ENCODE measurements at regions not wholly inside any gene's neighbourhood (a gene's known extent, or its start where the extent isn't known, plus 50 kb on each side); places are given as distances from the start of the nearest gene placed in this dataset.

DNA sequence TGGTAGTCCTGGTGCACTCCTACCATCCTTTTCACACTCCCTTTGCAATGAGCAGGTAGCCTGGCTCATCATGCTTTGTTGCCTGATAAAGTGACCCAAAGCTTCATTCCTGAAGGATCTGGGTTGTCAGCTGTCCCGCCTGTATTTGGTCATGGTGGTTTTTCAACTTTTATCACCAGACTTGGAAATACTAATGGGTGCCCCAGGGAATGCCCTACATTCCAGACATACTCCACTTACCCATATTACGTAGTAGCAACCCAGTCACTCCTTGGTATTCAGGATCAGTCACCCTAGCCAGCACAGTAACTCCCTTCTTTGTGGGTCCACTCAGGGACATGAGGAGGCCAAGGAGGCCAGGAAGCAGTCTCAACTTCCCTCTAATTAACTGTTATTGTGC lies 199.2 kb downstream of the MAFB start:
- H3K4me3 ChIP-seq (ENCODE audit: low read depth in 1 of 5, low read length in 5 of 5), result no peak overlapping the region
- H3K4me1 ChIP-seq (ENCODE audit: control insufficient read depth in 5 of 5, insufficient read depth in 5 of 5, low read length in 5 of 5), result peaks cover 0 to 19% (median 13%) of the 10 kb centered on the region in 5 donors
- H3K9ac ChIP-seq (ENCODE audit: low read length in 5 of 5), result no peak overlapping the region
- no peaks in the 10 kb centered on the region for H3K27me3 ChIP-seq (ENCODE audit: control insufficient read depth in 5 of 5, insufficient read depth in 4 of 5, low read length in 5 of 5)
- peaks cover 0 to 4% (median 0%) of the 10 kb centered on the region in 5 donors for H3K9me3 ChIP-seq (ENCODE audit: control insufficient read depth in 5 of 5, low read length in 5 of 5)
- H3K36me3 ChIP-seq (ENCODE audit: control insufficient read depth in 5 of 5, insufficient read depth in 5 of 5, low read length in 5 of 5), result no peaks in the 10 kb centered on the region
- no peak overlapping the region for H3K27ac ChIP-seq (ENCODE audit: low read depth, low read length)

DNA sequence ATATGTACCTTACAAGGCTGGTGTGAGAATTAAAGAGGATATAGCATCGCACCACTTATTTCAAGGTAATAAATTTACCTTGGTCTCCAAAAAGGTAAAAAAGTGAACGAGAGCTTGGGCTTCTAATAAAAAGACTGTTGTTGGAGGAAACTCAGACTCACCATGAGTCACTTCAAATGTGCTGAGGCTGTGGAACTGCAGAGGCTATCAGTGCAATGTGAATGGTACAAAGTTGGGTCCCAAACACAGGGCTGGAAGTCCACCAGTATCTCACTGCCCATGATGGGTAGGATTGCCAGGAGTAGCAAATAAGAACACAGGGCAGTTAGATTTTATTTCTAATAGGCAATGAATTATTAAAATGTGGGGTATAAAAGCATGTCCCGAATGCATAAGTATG lies 200.6 kb downstream of the MAFB start:
- H3K27me3 ChIP-seq (ENCODE audit: control insufficient read depth in 5 of 5, insufficient read depth in 4 of 5, low read length in 5 of 5), result no peaks in the 10 kb centered on the region
- no peak overlapping the region for H3K9ac ChIP-seq (ENCODE audit: low read length in 5 of 5)
- H3K36me3 ChIP-seq (ENCODE audit: control insufficient read depth in 5 of 5, insufficient read depth in 5 of 5, low read length in 5 of 5), result no peaks in the 10 kb centered on the region
- H3K27ac ChIP-seq (ENCODE audit: low read depth, low read length), result no peak overlapping the region
- H3K4me3 ChIP-seq (ENCODE audit: low read depth in 1 of 5, low read length in 5 of 5), result no peak overlapping the region
- peaks cover 0 to 12% (median 7%) of the 10 kb centered on the region in 5 donors for H3K4me1 ChIP-seq (ENCODE audit: control insufficient read depth in 5 of 5, insufficient read depth in 5 of 5, low read length in 5 of 5)
- H3K9me3 ChIP-seq (ENCODE audit: control insufficient read depth in 5 of 5, low read length in 5 of 5), result peaks cover 0 to 4% (median 0%) of the 10 kb centered on the region in 5 donors

DNA sequence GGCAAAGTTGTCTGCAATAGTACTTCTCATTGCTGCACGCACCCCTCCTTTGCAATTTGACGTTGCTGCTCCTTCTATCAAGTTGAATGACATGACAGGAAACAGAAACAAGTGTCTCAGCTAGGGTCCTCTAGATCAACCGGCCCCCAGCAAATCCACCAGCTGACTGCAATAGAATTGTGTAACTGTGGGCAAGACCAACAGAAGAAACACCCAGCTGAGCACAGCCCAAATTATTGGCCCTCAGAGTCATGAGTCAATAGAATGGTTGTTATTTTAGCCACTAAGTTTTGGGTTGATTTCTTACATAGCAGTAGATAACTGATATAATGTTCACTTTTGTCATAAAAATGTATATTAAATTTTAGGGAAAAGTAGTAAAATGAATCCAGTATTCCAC lies 202.7 kb downstream of the MAFB start:
- H3K9me3 ChIP-seq (ENCODE audit: control insufficient read depth in 5 of 5, low read length in 5 of 5), result peaks cover 0 to 4% (median 0%) of the 10 kb centered on the region in 5 donors
- no peaks in the 10 kb centered on the region for H3K36me3 ChIP-seq (ENCODE audit: control insufficient read depth in 5 of 5, insufficient read depth in 5 of 5, low read length in 5 of 5)
- H3K27ac ChIP-seq (ENCODE audit: low read depth, low read length), result no peak overlapping the region
- H3K9ac ChIP-seq (ENCODE audit: low read length in 5 of 5), result no peak overlapping the region
- peaks cover 0 to 8% (median 4%) of the 10 kb centered on the region in 5 donors for H3K4me1 ChIP-seq (ENCODE audit: control insufficient read depth in 5 of 5, insufficient read depth in 5 of 5, low read length in 5 of 5)
- no peaks in the 10 kb centered on the region for H3K27me3 ChIP-seq (ENCODE audit: control insufficient read depth in 5 of 5, insufficient read depth in 4 of 5, low read length in 5 of 5)
- H3K4me3 ChIP-seq (ENCODE audit: low read depth in 1 of 5, low read length in 5 of 5), result no peak overlapping the region

DNA sequence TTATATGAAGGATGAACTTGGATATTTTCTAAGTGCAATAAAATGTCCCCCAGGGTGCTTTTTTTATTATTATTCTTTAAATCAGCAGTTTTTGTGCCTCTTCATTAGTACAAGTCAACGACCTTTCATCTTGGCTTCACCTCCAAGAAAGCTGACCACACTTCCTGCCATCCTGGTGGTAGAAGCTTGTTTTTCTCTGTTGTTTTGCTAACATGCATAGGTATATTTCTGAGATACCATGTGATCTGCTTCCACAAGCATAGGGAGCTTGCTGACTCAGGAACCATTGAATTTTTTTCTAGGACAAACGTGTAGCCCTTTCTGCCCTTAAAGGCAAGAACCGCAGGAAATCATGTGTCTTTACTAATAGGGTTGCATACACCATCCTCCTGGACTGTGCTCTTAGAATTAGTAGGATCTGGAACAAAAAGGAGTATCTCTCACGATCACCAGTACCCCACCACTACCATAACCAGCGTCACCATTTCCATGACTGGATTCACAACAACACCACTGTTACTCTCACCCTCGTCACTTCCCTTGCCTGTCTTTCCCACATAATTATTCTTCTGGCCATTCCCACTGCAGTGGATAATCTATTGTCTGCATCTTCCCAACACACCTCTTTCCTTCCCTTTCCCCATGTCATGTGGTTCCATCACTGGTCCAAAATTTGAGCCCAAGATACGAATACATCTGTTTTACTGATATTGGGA lies 207.1 kb downstream of the MAFB start:
- Histone ChIP-seq H3K4me1 (ENCODE audit: control insufficient read depth in 5 of 5, insufficient read depth in 5 of 5, low read length in 5 of 5) (peaks cover 0 to 10% (median 0%) of the 10 kb centered on the region in 5 donors), H3K27me3 (ENCODE audit: control insufficient read depth in 5 of 5, insufficient read depth in 4 of 5, low read length in 5 of 5) (no peaks in the 10 kb centered on the region), H3K9ac (ENCODE audit: low read length in 5 of 5) (no peak overlapping the region), H3K27ac (ENCODE audit: low read depth, low read length) (no peak overlapping the region), H3K4me3 (ENCODE audit: low read depth in 1 of 5, low read length in 5 of 5) (no peak overlapping the region), H3K36me3 (ENCODE audit: control insufficient read depth in 5 of 5, insufficient read depth in 5 of 5, low read length in 5 of 5) (no peaks in the 10 kb centered on the region), H3K9me3 (ENCODE audit: control insufficient read depth in 5 of 5, low read length in 5 of 5) (peaks cover 0 to 4% (median 0%) of the 10 kb centered on the region in 5 donors)

DNA sequence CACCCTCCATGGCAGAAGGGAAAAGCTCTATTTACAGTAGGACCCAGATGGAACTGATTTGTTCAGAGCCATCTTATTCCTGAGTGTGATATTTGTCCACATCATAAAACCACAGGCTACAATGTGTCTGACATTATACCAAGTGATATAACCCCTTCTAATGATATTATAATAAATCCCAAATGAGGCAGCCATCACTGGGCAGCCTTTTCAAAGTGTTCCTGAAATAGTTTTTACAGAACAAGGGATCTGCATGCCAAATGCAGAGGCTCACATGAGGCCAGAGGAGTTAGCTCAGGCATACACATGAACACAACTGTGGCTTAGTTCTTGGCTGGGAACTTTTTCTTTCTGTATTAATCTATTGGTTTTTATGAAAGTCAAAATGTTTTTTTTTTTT lies 207.7 kb downstream of the MAFB start:
- Histone ChIP-seq H3K4me1 (ENCODE audit: control insufficient read depth in 5 of 5, insufficient read depth in 5 of 5, low read length in 5 of 5) (peaks cover 0 to 10% (median 0%) of the 10 kb centered on the region in 5 donors), H3K27ac (ENCODE audit: low read depth, low read length) (no peak overlapping the region), H3K27me3 (ENCODE audit: control insufficient read depth in 5 of 5, insufficient read depth in 4 of 5, low read length in 5 of 5) (no peaks in the 10 kb centered on the region), H3K36me3 (ENCODE audit: control insufficient read depth in 5 of 5, insufficient read depth in 5 of 5, low read length in 5 of 5) (no peaks in the 10 kb centered on the region), H3K4me3 (ENCODE audit: low read depth in 1 of 5, low read length in 5 of 5) (no peak overlapping the region), H3K9ac (ENCODE audit: low read length in 5 of 5) (no peak overlapping the region), H3K9me3 (ENCODE audit: control insufficient read depth in 5 of 5, low read length in 5 of 5) (peaks cover 0 to 3% (median 0%) of the 10 kb centered on the region in 5 donors)

DNA sequence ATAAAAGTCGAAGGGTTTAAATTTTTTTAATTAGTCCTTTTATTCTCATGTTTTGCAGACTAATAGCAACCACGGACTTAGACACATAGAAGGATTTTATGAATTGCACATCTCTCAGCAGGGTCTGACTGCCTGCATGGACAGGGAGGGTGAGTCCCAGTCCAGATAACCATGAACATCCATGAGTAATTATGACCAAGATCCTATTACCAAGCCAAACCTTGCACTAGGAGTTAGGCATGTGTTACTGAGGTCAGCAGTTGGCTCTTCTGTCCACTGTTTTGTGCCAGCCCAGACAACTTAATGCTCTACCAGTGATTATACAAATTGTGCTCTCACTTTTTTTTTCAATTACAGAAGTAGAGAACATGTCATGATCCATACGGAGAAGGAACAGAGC lies 211.2 kb downstream of the MAFB start:
- no peak overlapping the region for H3K9ac ChIP-seq (ENCODE audit: low read length in 5 of 5)
- H3K9me3 ChIP-seq (ENCODE audit: control insufficient read depth in 5 of 5, low read length in 5 of 5), result no peaks in the 10 kb centered on the region
- H3K36me3 ChIP-seq (ENCODE audit: control insufficient read depth in 5 of 5, insufficient read depth in 5 of 5, low read length in 5 of 5), result no peaks in the 10 kb centered on the region
- no peaks in the 10 kb centered on the region for H3K27me3 ChIP-seq (ENCODE audit: control insufficient read depth in 5 of 5, insufficient read depth in 4 of 5, low read length in 5 of 5)
- H3K4me1 ChIP-seq (ENCODE audit: control insufficient read depth in 5 of 5, insufficient read depth in 5 of 5, low read length in 5 of 5), result peaks cover 0 to 10% (median 0%) of the 10 kb centered on the region in 5 donors
- no peak overlapping the region for H3K4me3 ChIP-seq (ENCODE audit: low read depth in 1 of 5, low read length in 5 of 5)
- no peak overlapping the region for H3K27ac ChIP-seq (ENCODE audit: low read depth, low read length)

DNA sequence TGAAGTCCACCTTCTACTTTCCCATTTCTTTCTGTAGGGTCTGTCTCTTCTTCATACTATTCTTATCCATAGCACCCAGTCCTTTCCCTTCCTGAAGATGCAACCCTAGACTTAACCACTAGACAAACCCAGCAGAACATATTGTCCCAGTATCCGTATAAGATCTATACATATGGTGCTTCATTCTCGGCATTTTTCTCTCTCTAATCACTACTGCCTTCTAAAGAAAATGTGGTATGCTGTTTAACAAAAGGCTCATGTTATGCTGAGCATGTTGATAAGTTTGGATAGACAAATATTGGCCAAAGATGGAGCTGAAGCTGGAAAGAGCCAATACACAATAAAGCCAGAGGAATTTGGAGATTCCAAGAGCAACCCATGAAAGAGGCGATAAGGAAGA lies 212.6 kb downstream of the MAFB start:
- Histone ChIP-seq H3K36me3 (ENCODE audit: control insufficient read depth in 5 of 5, insufficient read depth in 5 of 5, low read length in 5 of 5) (no peaks in the 10 kb centered on the region), H3K9me3 (ENCODE audit: control insufficient read depth in 5 of 5, low read length in 5 of 5) (no peaks in the 10 kb centered on the region), H3K4me1 (ENCODE audit: control insufficient read depth in 5 of 5, insufficient read depth in 5 of 5, low read length in 5 of 5) (peaks cover 0 to 7% (median under 1%) of the 10 kb centered on the region in 5 donors), H3K27me3 (ENCODE audit: control insufficient read depth in 5 of 5, insufficient read depth in 4 of 5, low read length in 5 of 5) (no peaks in the 10 kb centered on the region), H3K4me3 (ENCODE audit: low read depth in 1 of 5, low read length in 5 of 5) (no peak overlapping the region), H3K27ac (ENCODE audit: low read depth, low read length) (no peak overlapping the region), H3K9ac (ENCODE audit: low read length in 5 of 5) (no peak overlapping the region)

DNA sequence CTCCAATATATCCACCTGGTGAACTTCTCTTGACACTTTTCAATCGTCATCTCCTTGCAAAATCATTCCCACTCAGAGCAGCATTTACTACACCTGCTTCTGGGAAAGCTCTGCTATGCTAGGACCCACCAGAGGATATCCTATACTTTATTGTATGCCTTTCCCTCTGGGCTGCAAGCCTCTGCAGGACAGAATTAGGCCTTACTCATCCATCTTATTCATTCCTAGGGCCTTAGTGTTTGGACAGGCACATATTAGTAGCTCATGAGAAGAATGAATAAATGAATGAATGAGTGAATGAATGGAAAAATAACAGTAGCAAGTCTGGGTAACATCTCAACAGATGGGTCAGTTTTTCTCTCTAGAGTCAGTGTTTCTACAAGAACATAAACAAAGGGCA lies 216.1 kb downstream of the MAFB start:
- no peak overlapping the region for H3K9ac ChIP-seq (ENCODE audit: low read length in 5 of 5)
- H3K9me3 ChIP-seq (ENCODE audit: control insufficient read depth in 5 of 5, low read length in 5 of 5), result no peaks in the 10 kb centered on the region
- H3K27me3 ChIP-seq (ENCODE audit: control insufficient read depth in 5 of 5, insufficient read depth in 4 of 5, low read length in 5 of 5), result no peaks in the 10 kb centered on the region
- H3K27ac ChIP-seq (ENCODE audit: low read depth, low read length), result no peak overlapping the region
- H3K4me3 ChIP-seq (ENCODE audit: low read depth in 1 of 5, low read length in 5 of 5), result no peak overlapping the region
- no peaks in the 10 kb centered on the region for H3K36me3 ChIP-seq (ENCODE audit: control insufficient read depth in 5 of 5, insufficient read depth in 5 of 5, low read length in 5 of 5)
- peaks cover 0 to 19% (median 17%) of the 10 kb centered on the region in 5 donors for H3K4me1 ChIP-seq (ENCODE audit: control insufficient read depth in 5 of 5, insufficient read depth in 5 of 5, low read length in 5 of 5)

DNA sequence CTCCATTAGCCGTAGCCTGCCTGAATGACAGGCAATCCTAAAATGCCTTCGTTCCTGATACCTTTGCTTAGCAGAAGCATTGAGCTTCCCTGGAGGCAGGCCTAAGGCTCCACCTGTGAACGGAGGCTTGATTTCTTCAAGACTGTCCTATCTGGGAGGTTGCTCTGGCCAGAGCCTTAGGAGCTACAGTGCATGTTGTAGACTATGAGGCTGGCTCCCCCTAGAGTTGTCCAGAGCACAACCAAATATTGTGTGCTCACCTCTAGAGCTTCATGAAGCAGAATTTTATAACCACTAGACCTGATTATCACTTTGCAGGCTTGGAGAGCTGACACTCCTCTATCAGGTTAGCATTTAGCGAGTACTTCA lies 217.8 kb downstream of the MAFB start:
- Histone ChIP-seq H3K4me3 (ENCODE audit: low read depth in 1 of 5, low read length in 5 of 5) (no peak overlapping the region), H3K36me3 (ENCODE audit: control insufficient read depth in 5 of 5, insufficient read depth in 5 of 5, low read length in 5 of 5) (no peaks in the 10 kb centered on the region), H3K27me3 (ENCODE audit: control insufficient read depth in 5 of 5, insufficient read depth in 4 of 5, low read length in 5 of 5) (no peaks in the 10 kb centered on the region), H3K9me3 (ENCODE audit: control insufficient read depth in 5 of 5, low read length in 5 of 5) (no peaks in the 10 kb centered on the region), H3K9ac (ENCODE audit: low read length in 5 of 5) (no peak overlapping the region), H3K4me1 (ENCODE audit: control insufficient read depth in 5 of 5, insufficient read depth in 5 of 5, low read length in 5 of 5) (peaks cover 0 to 26% (median 17%) of the 10 kb centered on the region in 5 donors), H3K27ac (ENCODE audit: low read depth, low read length) (no peak overlapping the region)

DNA sequence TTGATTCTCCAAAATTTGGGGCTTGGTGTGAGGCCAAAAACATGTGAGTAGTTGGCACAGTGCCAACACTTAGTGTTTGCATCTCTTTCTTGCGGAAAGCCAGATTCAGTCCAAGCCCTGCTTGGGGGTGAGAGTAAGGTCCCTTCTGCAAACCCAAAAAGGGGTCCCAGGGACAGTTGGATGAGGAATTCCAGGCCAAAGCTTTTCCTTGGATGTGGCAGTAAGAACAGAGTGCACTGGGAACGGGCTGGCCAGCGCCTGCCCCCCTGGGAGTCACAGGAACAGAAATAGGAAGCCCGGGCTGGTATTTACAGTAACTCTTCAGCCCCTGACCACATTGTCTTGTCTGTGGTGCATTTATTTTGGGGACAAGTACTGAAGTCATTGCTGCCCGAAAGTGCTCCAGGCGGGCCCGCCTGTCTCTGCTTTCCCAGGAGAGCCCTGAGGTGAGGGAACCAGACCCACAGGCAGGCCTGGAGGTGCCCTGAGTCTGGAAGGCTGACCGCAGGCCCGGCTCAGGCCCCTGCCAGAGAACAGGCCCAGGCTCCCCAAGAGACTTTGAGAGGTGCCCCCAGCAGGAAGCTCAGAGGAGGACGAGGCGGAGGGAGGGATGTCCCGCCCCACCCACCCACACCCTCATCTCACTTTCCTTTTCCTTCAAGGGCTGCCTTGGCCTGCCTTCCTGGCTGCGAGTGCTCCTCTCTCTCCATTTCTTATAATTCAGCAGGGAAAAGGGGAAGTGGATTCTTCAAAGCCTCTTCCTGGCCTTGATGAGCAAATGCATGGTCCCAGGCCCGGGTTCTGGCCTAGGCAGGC lies 218.4 kb downstream of the MAFB start:
- no peak overlapping the region for H3K4me3 ChIP-seq (ENCODE audit: low read depth in 1 of 5, low read length in 5 of 5)
- H3K9ac ChIP-seq (ENCODE audit: low read length in 5 of 5), result no peak overlapping the region
- no peak overlapping the region for H3K27ac ChIP-seq (ENCODE audit: low read depth, low read length)
- no peaks in the 10 kb centered on the region for H3K9me3 ChIP-seq (ENCODE audit: control insufficient read depth in 5 of 5, low read length in 5 of 5)
- H3K36me3 ChIP-seq (ENCODE audit: control insufficient read depth in 5 of 5, insufficient read depth in 5 of 5, low read length in 5 of 5), result no peaks in the 10 kb centered on the region
- H3K4me1 ChIP-seq (ENCODE audit: control insufficient read depth in 5 of 5, insufficient read depth in 5 of 5, low read length in 5 of 5), result peaks cover 0 to 26% (median 17%) of the 10 kb centered on the region in 5 donors
- H3K27me3 ChIP-seq (ENCODE audit: control insufficient read depth in 5 of 5, insufficient read depth in 4 of 5, low read length in 5 of 5), result no peaks in the 10 kb centered on the region

All from subcutaneous abdominal adipose tissue (tissue), 5 donors.